Large intestine (tissue), 3 donors: ENCODE measurements at regions not wholly inside any gene's neighbourhood (a gene's known extent, or its start where the extent isn't known, plus 50 kb on each side); places are given as distances from the start of the nearest gene placed in this dataset.

Experiments
- DNase-seq, 2 donors: peaks; one replicate each; pipeline versions ENCODE4 v3.0.0 to v3.0.0-alpha.2; 2013
- H3K27ac ChIP-seq: one replicate; pipeline ENCODE4 v1.5.1; 2013; ENCODE audit warnings: low read length
- H3K27me3 ChIP-seq: 2 replicates; pipeline ENCODE4 v1.6.1; 2013; ENCODE audit warnings: low read length; ENCODE audit not compliant: control insufficient read depth, insufficient read depth
- H3K36me3 ChIP-seq: 2 replicates; pipeline ENCODE4 v1.6.1; 2013; ENCODE audit warnings: low read length; ENCODE audit not compliant: control insufficient read depth, insufficient read depth
- H3K4me1 ChIP-seq: one replicate; pipeline ENCODE4 v1.6.1; 2013; ENCODE audit warnings: low read length; ENCODE audit not compliant: control insufficient read depth, insufficient read depth
- H3K4me3 ChIP-seq: one replicate; pipeline ENCODE4 v1.5.1; 2013; ENCODE audit warnings: low read length
- H3K9me3 ChIP-seq: one replicate; pipeline ENCODE4 v1.6.1; 2013; ENCODE audit warnings: mild to moderate bottlenecking, low read depth, low read length, moderate library complexity; ENCODE audit not compliant: control insufficient read depth
- WGBS: methylation state at CpG from one replicate; pipeline ENCODE4 v1.1.5; 2013; ENCODE audit warnings: low lambda C conversion rate; ENCODE audit not compliant: insufficient coverage; 5-methylcytosine and 5-hydroxymethylcytosine counted together

DNA sequence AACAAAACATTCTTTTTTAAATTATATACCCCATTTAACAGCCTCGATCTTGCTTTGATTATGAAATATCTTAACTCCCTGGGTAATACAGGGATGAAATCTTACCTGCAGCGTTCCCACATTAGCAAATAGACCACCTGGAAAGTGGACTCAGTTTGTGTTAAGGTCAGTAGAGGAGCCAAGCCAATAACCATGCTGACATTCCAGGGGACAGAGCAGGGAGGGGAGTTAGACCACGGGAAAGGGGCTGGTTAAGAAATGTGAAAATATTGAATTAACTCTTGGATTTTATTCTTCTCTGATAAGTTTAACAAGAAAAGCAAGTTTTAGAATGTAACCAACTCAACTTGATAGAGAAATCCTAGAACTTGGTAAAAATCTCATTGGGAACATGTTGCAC, 144.9 kb upstream of the CLEC14A start:
- DNase-seq: no peak
- Histone ChIP-seq H3K27me3 (no peaks in the 10 kb centered on the region), H3K36me3 (no peaks in the 10 kb centered on the region), H3K4me1 (no peaks in the 10 kb centered on the region), H3K9me3 (no peaks in the 10 kb centered on the region), H3K4me3 (no peak overlapping the region), H3K27ac (no peak overlapping the region)
- WGBS: no CpG with 5 or more reads among the region's 3 CpGs

- no peak overlapping the region for H3K27ac ChIP-seq
- no peak for DNase-seq
- WGBS: no CpG with 5 or more reads among the region's 2 CpGs
- H3K9me3 ChIP-seq: no peaks in the 10 kb centered on the region
- no peaks in the 10 kb centered on the region for H3K27me3 ChIP-seq
- H3K4me1 ChIP-seq: no peaks in the 10 kb centered on the region
- H3K4me3 ChIP-seq: no peak overlapping the region
- H3K36me3 ChIP-seq: no peaks in the 10 kb centered on the region
These were observed 143.8 kb upstream of the CLEC14A start for GRCh38 chr14:38399652-38400051.

DNA sequence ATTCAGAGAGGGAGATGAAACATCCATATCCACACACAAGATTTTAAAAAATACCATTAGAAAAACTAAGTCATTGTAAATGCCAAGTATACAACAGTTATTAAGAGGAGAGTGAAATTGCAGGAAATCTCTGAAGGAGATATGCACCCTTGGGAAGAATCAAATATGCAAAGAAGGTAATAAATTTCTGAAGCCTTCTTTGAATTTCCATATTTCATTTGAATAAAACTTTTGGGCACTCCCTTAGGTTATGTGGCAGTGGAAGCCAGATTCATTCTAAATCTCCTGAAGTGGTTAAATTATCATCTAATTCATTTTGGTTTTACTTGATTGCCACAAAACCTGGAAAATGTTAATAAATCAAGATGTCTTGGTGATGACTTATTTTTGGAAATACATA, 138.9 kb upstream of the CLEC14A start:
- no peak overlapping the region for H3K4me3 ChIP-seq
- H3K4me1 ChIP-seq: no peaks in the 10 kb centered on the region
- no peak overlapping the region for H3K27ac ChIP-seq

GRCh38 chr14:38394064-38394463, 138.2 kb upstream of the CLEC14A start:
- H3K4me3 ChIP-seq: no peak overlapping the region
- DNase-seq: no peak
- 82% methylated on average over 2 of the region's 2 CpGs for WGBS
- H3K27ac ChIP-seq: no peak overlapping the region
- H3K4me1 ChIP-seq: no peaks in the 10 kb centered on the region
- H3K27me3 ChIP-seq: no peaks in the 10 kb centered on the region
- no peaks in the 10 kb centered on the region for H3K9me3 ChIP-seq
- H3K36me3 ChIP-seq: no peaks in the 10 kb centered on the region

More for the DNA sequence above, 138.9 kb upstream of the CLEC14A start:
- no peaks in the 10 kb centered on the region for H3K27me3 ChIP-seq
- no peaks in the 10 kb centered on the region for H3K36me3 ChIP-seq
- DNase-seq: no peak
- no peaks in the 10 kb centered on the region for H3K9me3 ChIP-seq

DNA sequence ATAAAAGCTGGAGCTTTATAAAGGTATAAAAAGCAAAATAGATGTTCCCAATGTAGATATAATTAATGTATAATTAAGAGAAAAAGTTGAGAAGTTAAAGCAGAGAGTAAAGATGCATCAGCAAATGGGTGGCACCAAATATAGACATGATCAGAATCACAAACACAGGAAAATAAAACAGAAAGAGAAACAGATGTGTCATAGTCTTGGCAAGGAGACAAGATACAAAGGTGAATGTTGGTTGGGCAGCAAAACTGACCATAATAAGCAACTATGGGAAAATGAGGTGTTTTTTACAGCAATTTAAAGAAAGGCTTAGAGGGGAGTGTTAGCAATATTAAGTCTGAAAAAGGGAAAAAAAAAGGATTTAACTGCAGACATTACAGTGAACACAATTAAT, 135.4 kb upstream of the CLEC14A start:
- no peak overlapping the region for H3K27ac ChIP-seq
- H3K4me3 ChIP-seq: no peak overlapping the region
- H3K9me3 ChIP-seq: no peaks in the 10 kb centered on the region
- no peaks in the 10 kb centered on the region for H3K36me3 ChIP-seq
- no peaks in the 10 kb centered on the region for H3K4me1 ChIP-seq
- H3K27me3 ChIP-seq: no peaks in the 10 kb centered on the region
- no peak for DNase-seq

DNA sequence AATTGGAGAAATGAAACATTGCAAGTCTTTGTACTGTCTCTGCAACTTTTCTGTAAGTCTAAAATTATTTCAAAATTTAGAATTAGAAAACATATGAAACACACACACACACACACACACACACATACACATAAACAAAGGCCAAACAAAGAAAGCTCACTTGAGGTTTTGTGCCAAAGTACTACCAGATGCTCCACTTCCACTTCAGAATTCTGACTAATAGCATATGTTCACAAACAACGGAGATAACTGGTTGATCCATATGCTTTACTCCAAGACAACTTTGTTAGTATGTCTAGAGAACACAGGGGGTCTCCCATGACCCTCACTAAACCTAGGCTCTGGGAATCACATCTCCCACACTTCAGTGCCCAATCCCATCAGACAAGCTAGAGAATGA, 133.8 kb upstream of the CLEC14A start:
- Histone ChIP-seq H3K9me3 (no peaks in the 10 kb centered on the region), H3K27ac (no peak overlapping the region), H3K27me3 (no peaks in the 10 kb centered on the region), H3K36me3 (no peaks in the 10 kb centered on the region), H3K4me1 (no peaks in the 10 kb centered on the region), H3K4me3 (no peak overlapping the region)
- WGBS: no CpG with 5 or more reads among the region's 1 CpG
- peak in 1 of 2 donors; percentile 3 for DNase-seq

DNA sequence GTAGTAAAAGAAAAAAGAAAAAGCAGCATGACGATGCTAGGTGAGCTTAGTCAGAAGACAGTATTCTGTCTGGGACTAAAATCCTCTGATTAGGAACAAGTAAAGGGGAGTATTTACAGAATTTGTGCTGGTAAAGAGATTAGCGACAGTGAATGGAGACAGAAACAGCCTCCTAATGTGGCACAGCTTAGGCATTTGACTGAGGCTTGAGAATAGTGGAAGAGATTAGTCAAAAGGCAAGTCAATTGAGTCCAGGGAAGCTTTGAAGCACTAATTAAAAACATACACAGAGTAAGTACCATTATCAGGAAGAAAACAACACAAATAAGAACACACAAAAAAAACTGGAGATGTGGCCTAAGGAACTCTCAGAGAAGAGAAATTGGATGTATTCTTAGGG, 131.9 kb upstream of the CLEC14A start:
- H3K4me1 ChIP-seq: no peaks in the 10 kb centered on the region
- no peaks in the 10 kb centered on the region for H3K36me3 ChIP-seq
- 80% methylated on average over 2 of the region's 2 CpGs for WGBS
- no peak overlapping the region for H3K27ac ChIP-seq
- H3K9me3 ChIP-seq: no peaks in the 10 kb centered on the region
- no peak overlapping the region for H3K4me3 ChIP-seq
- no peaks in the 10 kb centered on the region for H3K27me3 ChIP-seq
- DNase-seq: no peak

DNA sequence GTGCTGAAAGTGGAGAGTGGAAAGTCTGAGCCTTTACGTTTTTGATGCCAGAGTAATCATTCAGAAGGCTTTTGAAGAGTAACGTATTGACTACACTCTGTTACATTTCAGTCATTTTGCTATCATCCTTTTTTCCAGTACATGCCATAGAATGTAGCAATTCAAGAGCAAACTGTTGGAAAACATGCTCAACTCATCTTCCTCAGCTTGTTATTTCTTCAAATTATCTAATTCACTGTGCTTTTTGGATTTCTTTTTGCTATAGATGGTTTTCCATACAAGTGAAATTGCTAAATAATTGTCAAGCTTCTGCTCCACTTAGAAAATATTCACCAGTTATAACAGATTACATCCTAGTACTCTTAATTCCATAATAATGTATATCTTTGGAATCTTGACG, 129.9 kb upstream of the CLEC14A start:
- no peak for DNase-seq
- WGBS: no CpG with 5 or more reads among the region's 3 CpGs
- H3K27ac ChIP-seq: no peak overlapping the region
- no peak overlapping the region for H3K4me3 ChIP-seq
- no peaks in the 10 kb centered on the region for H3K36me3 ChIP-seq
- H3K4me1 ChIP-seq: no peaks in the 10 kb centered on the region
- H3K9me3 ChIP-seq: no peaks in the 10 kb centered on the region
- H3K27me3 ChIP-seq: no peaks in the 10 kb centered on the region

DNA sequence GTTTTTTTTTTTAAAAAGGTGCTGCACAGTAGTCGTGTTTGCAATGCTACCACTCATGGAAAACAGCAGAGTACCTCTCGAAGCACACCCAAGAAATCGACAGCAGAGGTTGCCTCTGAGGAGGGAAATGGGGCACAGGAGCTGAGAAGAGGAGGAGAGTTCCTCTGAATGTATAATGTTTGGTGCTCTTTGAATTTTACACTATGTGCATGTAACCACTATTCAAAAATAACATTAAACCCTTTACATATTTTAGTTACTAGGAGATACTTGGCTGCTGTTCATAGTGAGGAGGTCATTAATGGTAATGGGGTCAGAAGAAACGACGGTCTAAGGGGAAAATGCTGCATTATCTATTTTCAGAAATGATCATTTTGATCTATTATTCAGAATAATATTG, 129.4 kb upstream of the CLEC14A start:
- DNase-seq: no peak
- no CpG with 5 or more reads among the region's 5 CpGs for WGBS
- Histone ChIP-seq H3K9me3 (no peaks in the 10 kb centered on the region), H3K4me1 (no peaks in the 10 kb centered on the region), H3K4me3 (no peak overlapping the region), H3K27ac (no peak overlapping the region), H3K27me3 (no peaks in the 10 kb centered on the region), H3K36me3 (no peaks in the 10 kb centered on the region)

- H3K36me3 ChIP-seq: no peaks in the 10 kb centered on the region
- H3K9me3 ChIP-seq: no peaks in the 10 kb centered on the region
- H3K4me1 ChIP-seq: no peaks in the 10 kb centered on the region
- H3K27me3 ChIP-seq: no peaks in the 10 kb centered on the region
- WGBS: 100% methylated on average over 1 of the region's 1 CpG
- no peak overlapping the region for H3K4me3 ChIP-seq
- H3K27ac ChIP-seq: no peak overlapping the region
- no peak for DNase-seq
These were observed 128.8 kb upstream of the CLEC14A start for GRCh38 chr14:38384741-38385140.

GRCh38 chr14:38367922-38368321, 112.0 kb upstream of the CLEC14A start:
- Histone ChIP-seq H3K27me3 (no peaks in the 10 kb centered on the region), H3K9me3 (no peaks in the 10 kb centered on the region), H3K27ac (no peak overlapping the region), H3K36me3 (no peaks in the 10 kb centered on the region), H3K4me3 (no peak overlapping the region), H3K4me1 (no peaks in the 10 kb centered on the region)
- WGBS: 100% methylated on average over 1 of the region's 4 CpGs
- no peak for DNase-seq
